NB4 (cell line): ENCODE measurements at regions not wholly inside any gene's neighbourhood (a gene's known extent, or its start where the extent isn't known, plus 50 kb on each side); places are given as distances from the start of the nearest gene placed in this dataset.
"Not testable (repeated sequence)": the region's sequence is repeated elsewhere in the genome, so short reads cannot be mapped to it uniquely, and the experiment has no call there.

ENCODE experiments used
- DNase-seq: peaks from one replicate; pipeline ENCODE4 v3.0.0; 2010; ENCODE audit warnings: low read depth
- H3K4me3 ChIP-seq: one replicate; pipeline ENCODE4 v1.5.1; 2011; ENCODE audit warnings: mild to moderate bottlenecking, low read depth, low read length, moderate library complexity
- MAX ChIP-seq: IDR thresholded peaks from 2 replicates; pipeline ENCODE4 v1.6.1; 2011; ENCODE audit warnings: low read depth, low read length
- MYC ChIP-seq: IDR thresholded peaks from 2 replicates; pipeline ENCODE4 v1.6.1; 2011; ENCODE audit warnings: low read depth, low read length
- POLR2A ChIP-seq: IDR thresholded peaks from 2 replicates; pipeline ENCODE4 v1.6.1; 2011; ENCODE audit warnings: mild to moderate bottlenecking; ENCODE audit not compliant: insufficient read length; ENCODE audit errors: extremely low read depth
- TF ChIP-seq, protein P1 (sequence below): IDR thresholded peaks from one replicate; pipeline ENCODE4 v1.5.1; 2012; ENCODE audit warnings: low read depth, low read length

GRCh38 chr5:106277540-106278096 is 1393.1 kb downstream of the EFNA5 start:
- TF ChIP-seq MYC, result no peak
- TF ChIP-seq, protein P1, sequence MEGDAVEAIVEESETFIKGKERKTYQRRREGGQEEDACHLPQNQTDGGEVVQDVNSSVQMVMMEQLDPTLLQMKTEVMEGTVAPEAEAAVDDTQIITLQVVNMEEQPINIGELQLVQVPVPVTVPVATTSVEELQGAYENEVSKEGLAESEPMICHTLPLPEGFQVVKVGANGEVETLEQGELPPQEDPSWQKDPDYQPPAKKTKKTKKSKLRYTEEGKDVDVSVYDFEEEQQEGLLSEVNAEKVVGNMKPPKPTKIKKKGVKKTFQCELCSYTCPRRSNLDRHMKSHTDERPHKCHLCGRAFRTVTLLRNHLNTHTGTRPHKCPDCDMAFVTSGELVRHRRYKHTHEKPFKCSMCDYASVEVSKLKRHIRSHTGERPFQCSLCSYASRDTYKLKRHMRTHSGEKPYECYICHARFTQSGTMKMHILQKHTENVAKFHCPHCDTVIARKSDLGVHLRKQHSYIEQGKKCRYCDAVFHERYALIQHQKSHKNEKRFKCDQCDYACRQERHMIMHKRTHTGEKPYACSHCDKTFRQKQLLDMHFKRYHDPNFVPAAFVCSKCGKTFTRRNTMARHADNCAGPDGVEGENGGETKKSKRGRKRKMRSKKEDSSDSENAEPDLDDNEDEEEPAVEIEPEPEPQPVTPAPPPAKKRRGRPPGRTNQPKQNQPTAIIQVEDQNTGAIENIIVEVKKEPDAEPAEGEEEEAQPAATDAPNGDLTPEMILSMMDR, result no peak
- no peak for TF ChIP-seq POLR2A
- TF ChIP-seq MAX, result no peak
- H3K4me3 ChIP-seq, result no peak overlapping the region
- no peak for DNase-seq

GRCh38 chr5:106269252-106269843 is 1401.4 kb downstream of the EFNA5 start:
- DNase-seq, result peak; percentile 23

DNA sequence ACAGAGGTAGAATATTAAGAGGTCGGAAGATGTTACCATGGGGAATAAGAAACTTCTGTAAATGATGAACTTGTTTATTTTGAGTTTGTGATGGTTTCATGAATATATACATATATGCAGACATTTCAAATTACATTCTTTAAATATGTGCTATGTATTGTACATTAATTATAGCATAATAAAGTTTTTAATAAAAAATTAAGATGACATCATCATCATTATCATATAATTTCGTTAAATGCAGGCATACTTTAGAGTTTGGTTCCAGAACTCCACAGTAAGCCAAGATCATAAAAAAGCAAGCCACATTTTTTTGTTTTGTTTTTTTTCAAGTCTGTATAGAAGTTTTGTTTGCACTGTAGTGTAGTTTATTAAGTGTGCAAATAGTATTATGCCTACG is 1403.5 kb downstream of the EFNA5 start:
- DNase-seq, result no peak
- H3K4me3 ChIP-seq, result no peak overlapping the region
- TF ChIP-seq POLR2A, result no peak
- no peak for TF ChIP-seq MYC
- TF ChIP-seq, protein P1, result no peak
- TF ChIP-seq MAX, result no peak

More at GRCh38 chr5:106269252-106269843, 1401.4 kb downstream of the EFNA5 start:
- no peak for TF ChIP-seq MAX
- TF ChIP-seq, protein P1, result peak; percentile 44
- H3K4me3 ChIP-seq, result no peak overlapping the region

DNA sequence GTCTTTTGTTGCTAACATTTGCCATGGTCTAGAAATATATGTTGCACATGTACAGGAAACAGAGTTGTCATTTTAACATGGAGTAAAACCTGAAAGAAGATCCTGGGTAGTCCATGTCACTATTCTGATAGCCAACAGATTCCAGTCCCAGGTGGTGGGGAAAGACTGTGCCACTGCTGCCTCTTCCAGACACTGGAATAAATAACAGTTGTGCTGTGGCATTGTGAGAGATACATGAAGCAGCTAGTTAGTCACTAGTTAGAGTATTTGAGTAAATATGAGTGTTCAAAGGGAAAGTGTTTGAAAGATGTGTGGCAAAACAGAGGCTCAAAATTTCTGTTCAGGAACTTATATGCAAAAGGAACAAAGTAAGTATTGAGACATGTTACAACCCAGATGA is 1408.3 kb downstream of the EFNA5 start:
- DNase-seq, result no peak
- TF ChIP-seq MYC (no peak), POLR2A (no peak), MAX (no peak)
- TF ChIP-seq, protein P1, result no peak
- no peak overlapping the region for H3K4me3 ChIP-seq

- not testable (repeated sequence) for DNase-seq, H3K4me3 ChIP-seq
Observed at GRCh38 chr5:106259431-106260090, 1411.2 kb downstream of the EFNA5 start.

DNA sequence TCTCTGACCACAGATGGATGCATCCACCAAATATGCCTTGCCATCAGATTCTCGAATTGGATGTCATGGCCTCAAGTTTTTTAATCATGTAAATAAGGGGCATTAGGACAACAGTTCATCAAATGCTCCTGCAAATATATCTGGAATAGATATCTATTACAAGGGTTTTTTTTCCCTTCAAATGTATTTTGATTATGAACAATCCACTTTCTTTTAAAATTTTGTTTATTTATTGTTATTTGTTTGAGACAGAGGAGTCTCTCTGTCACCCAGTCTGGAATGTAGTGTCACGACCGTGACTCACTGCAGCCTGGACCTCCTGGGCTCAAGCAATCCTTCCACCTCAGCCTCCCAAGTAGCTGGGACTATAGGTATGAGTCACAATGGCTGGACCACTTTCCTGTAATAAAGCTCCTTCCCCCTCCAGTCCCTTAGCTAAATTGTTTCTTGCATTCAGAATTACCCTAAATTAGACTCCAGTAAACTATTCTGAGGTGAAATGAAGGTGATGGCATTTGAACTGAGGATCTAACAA is 1412.1 kb downstream of the EFNA5 start:
- TF ChIP-seq MAX (no peak), MYC (no peak), POLR2A (no peak)
- TF ChIP-seq, protein P1, result no peak

More for the DNA sequence above, 1412.1 kb downstream of the EFNA5 start:
- no peak overlapping the region for H3K4me3 ChIP-seq
- no peak for DNase-seq
